ENCODE measurements at regions not wholly inside any gene's neighbourhood (a gene's known extent, or its start where the extent isn't known, plus 50 kb on each side); places are given as distances from the start of the nearest gene placed in this dataset.

- no peaks in the 10 kb centered on the region for H3K36me3 ChIP-seq
- H3K9me3 ChIP-seq (replicated peaks), result no peaks in the 10 kb centered on the region
- no peak overlapping the region for H3K27ac ChIP-seq
- no peak overlapping the region for H3K4me3 ChIP-seq
- no peaks in the 10 kb centered on the region for H3K27me3 ChIP-seq (replicated peaks)
- DNase-seq (ENCODE audit: low read depth in 1 of 2, low spot score in 2 of 2), result no peak
- H3K4me1 ChIP-seq (replicated peaks), result no peaks in the 10 kb centered on the region
Measured at GRCh38 chr13:28566283-28566682, 71.4 kb upstream of the FLT1 start.

GRCh38 chr13:28564030-28564429 lies 69.1 kb upstream of the FLT1 start:
- no peak for DNase-seq (ENCODE audit: low read depth in 1 of 2, low spot score in 2 of 2)
- no peak overlapping the region for H3K27ac ChIP-seq
- no peaks in the 10 kb centered on the region for H3K36me3 ChIP-seq
- no peaks in the 10 kb centered on the region for H3K9me3 ChIP-seq (replicated peaks)
- no peak overlapping the region for H3K4me3 ChIP-seq
- H3K4me1 ChIP-seq (replicated peaks), result peaks cover 6% of the 10 kb centered on the region
- H3K27me3 ChIP-seq (replicated peaks), result no peaks in the 10 kb centered on the region

GRCh38 chr13:28563609-28564008 lies 68.7 kb upstream of the FLT1 start:
- no peak for DNase-seq (ENCODE audit: low read depth in 1 of 2, low spot score in 2 of 2)
- Histone ChIP-seq H3K27me3 (replicated peaks) (no peaks in the 10 kb centered on the region), H3K4me1 (replicated peaks) (peaks cover 10% of the 10 kb centered on the region), H3K4me3 (no peak overlapping the region), H3K27ac (no peak overlapping the region), H3K36me3 (no peaks in the 10 kb centered on the region), H3K9me3 (replicated peaks) (no peaks in the 10 kb centered on the region)

GRCh38 chr13:28560612-28561011 lies 65.7 kb upstream of the FLT1 start:
- no peaks in the 10 kb centered on the region for H3K36me3 ChIP-seq
- peaks cover 28% of the 10 kb centered on the region for H3K4me1 ChIP-seq (replicated peaks)
- H3K4me3 ChIP-seq, result no peak overlapping the region
- H3K9me3 ChIP-seq (replicated peaks), result no peaks in the 10 kb centered on the region
- no peak for DNase-seq (ENCODE audit: low read depth in 1 of 2, low spot score in 2 of 2)
- no peak overlapping the region for H3K27ac ChIP-seq
- H3K27me3 ChIP-seq (replicated peaks), result no peaks in the 10 kb centered on the region

- H3K9me3 ChIP-seq (replicated peaks), result no peaks in the 10 kb centered on the region
- no peaks in the 10 kb centered on the region for H3K36me3 ChIP-seq
- no peak overlapping the region for H3K27ac ChIP-seq
- no peaks in the 10 kb centered on the region for H3K27me3 ChIP-seq (replicated peaks)
- peaks cover 28% of the 10 kb centered on the region for H3K4me1 ChIP-seq (replicated peaks)
- H3K4me3 ChIP-seq, result no peak overlapping the region
- DNase-seq (ENCODE audit: low read depth in 1 of 2, low spot score in 2 of 2), result no peak
Measured at GRCh38 chr13:28559636-28560259, 64.8 kb upstream of the FLT1 start.

- H3K9me3 ChIP-seq (replicated peaks), result no peaks in the 10 kb centered on the region
- DNase-seq (ENCODE audit: low read depth in 1 of 2, low spot score in 2 of 2), result peak; percentile 49 to 86
- H3K27ac ChIP-seq, result peak overlapping the region; percentile 99
- H3K4me3 ChIP-seq, result 0 out of 2 replicates have a peak overlapping the region, but pooled peaks have one; percentile 2
- H3K27me3 ChIP-seq (replicated peaks), result no peaks in the 10 kb centered on the region
- no peaks in the 10 kb centered on the region for H3K36me3 ChIP-seq
- H3K4me1 ChIP-seq (replicated peaks), result peaks cover 28% of the 10 kb centered on the region
Measured at GRCh38 chr13:28558567-28558966, 63.6 kb upstream of the FLT1 start.

- peak overlapping the region; percentile 99 for H3K27ac ChIP-seq
- H3K4me1 ChIP-seq (replicated peaks), result peaks cover 28% of the 10 kb centered on the region
Measured at GRCh38 chr13:28557725-28558520, 63.0 kb upstream of the FLT1 start.

GRCh38 chr13:28555096-28555495 lies 60.2 kb upstream of the FLT1 start:
- Histone ChIP-seq H3K27ac (no peak overlapping the region), H3K4me3 (no peak overlapping the region), H3K27me3 (replicated peaks) (no peaks in the 10 kb centered on the region), H3K9me3 (replicated peaks) (no peaks in the 10 kb centered on the region), H3K4me1 (replicated peaks) (peaks cover 28% of the 10 kb centered on the region), H3K36me3 (no peaks in the 10 kb centered on the region)
- DNase-seq (ENCODE audit: low read depth in 1 of 2, low spot score in 2 of 2), result no peak

More at GRCh38 chr13:28557725-28558520, 63.0 kb upstream of the FLT1 start:
- Histone ChIP-seq H3K36me3 (no peaks in the 10 kb centered on the region), H3K9me3 (replicated peaks) (no peaks in the 10 kb centered on the region), H3K4me3 (0 out of 2 replicates have a peak overlapping the region, but pooled peaks have one; percentile 2), H3K27me3 (replicated peaks) (no peaks in the 10 kb centered on the region)
- peak in 1 of 2 experiments; percentile 88 for DNase-seq (ENCODE audit: low read depth in 1 of 2, low spot score in 2 of 2)

GRCh38 chr13:28553971-28554370 lies 59.0 kb upstream of the FLT1 start:
- Histone ChIP-seq H3K27me3 (replicated peaks) (no peaks in the 10 kb centered on the region), H3K4me3 (no peak overlapping the region), H3K36me3 (no peaks in the 10 kb centered on the region), H3K9me3 (replicated peaks) (no peaks in the 10 kb centered on the region), H3K27ac (no peak overlapping the region), H3K4me1 (replicated peaks) (peaks cover 21% of the 10 kb centered on the region)
- no peak for DNase-seq (ENCODE audit: low read depth in 1 of 2, low spot score in 2 of 2)

- no peaks in the 10 kb centered on the region for H3K36me3 ChIP-seq
- no peaks in the 10 kb centered on the region for H3K9me3 ChIP-seq (replicated peaks)
- no peak overlapping the region for H3K4me3 ChIP-seq
- no peak for DNase-seq (ENCODE audit: low read depth in 1 of 2, low spot score in 2 of 2)
- peaks cover 6% of the 10 kb centered on the region for H3K4me1 ChIP-seq (replicated peaks)
- H3K27ac ChIP-seq, result no peak overlapping the region
- no peaks in the 10 kb centered on the region for H3K27me3 ChIP-seq (replicated peaks)
Measured at GRCh38 chr13:28552288-28552687, 57.4 kb upstream of the FLT1 start.

- Histone ChIP-seq H3K4me3 (no peak overlapping the region), H3K27ac (no peak overlapping the region), H3K4me1 (replicated peaks) (no peaks in the 10 kb centered on the region), H3K27me3 (replicated peaks) (no peaks in the 10 kb centered on the region), H3K9me3 (replicated peaks) (no peaks in the 10 kb centered on the region), H3K36me3 (no peaks in the 10 kb centered on the region)
- no peak for DNase-seq (ENCODE audit: low read depth in 1 of 2, low spot score in 2 of 2)
Measured at GRCh38 chr13:28551498-28551895, 56.6 kb upstream of the FLT1 start.

- DNase-seq (ENCODE audit: low read depth in 1 of 2, low spot score in 2 of 2), result no peak
- Histone ChIP-seq H3K36me3 (no peaks in the 10 kb centered on the region), H3K4me1 (replicated peaks) (no peaks in the 10 kb centered on the region), H3K27ac (no peak overlapping the region), H3K27me3 (replicated peaks) (no peaks in the 10 kb centered on the region), H3K9me3 (replicated peaks) (no peaks in the 10 kb centered on the region), H3K4me3 (no peak overlapping the region)
Measured at GRCh38 chr13:28550721-28551497, 56.0 kb upstream of the FLT1 start.

GRCh38 chr13:28550091-28550490 lies 55.2 kb upstream of the FLT1 start:
- Histone ChIP-seq H3K9me3 (replicated peaks) (no peaks in the 10 kb centered on the region), H3K4me1 (replicated peaks) (no peaks in the 10 kb centered on the region), H3K36me3 (no peaks in the 10 kb centered on the region), H3K4me3 (no peak overlapping the region), H3K27ac (no peak overlapping the region), H3K27me3 (replicated peaks) (no peaks in the 10 kb centered on the region)
- no peak for DNase-seq (ENCODE audit: low read depth in 1 of 2, low spot score in 2 of 2)

- Histone ChIP-seq H3K4me3 (no peak overlapping the region), H3K36me3 (no peaks in the 10 kb centered on the region), H3K27ac (no peak overlapping the region), H3K9me3 (replicated peaks) (peaks cover 2% of the 10 kb centered on the region; the same call in 1 of the 2 replicates), H3K4me1 (replicated peaks) (no peaks in the 10 kb centered on the region), H3K27me3 (replicated peaks) (no peaks in the 10 kb centered on the region)
- DNase-seq (ENCODE audit: low read depth in 1 of 2, low spot score in 2 of 2), result no peak
Measured at GRCh38 chr13:28548872-28549271, 53.9 kb upstream of the FLT1 start.

Data from SJSA1 (cell line).